HG03196 (cell line): ENCODE measurements at regions not wholly inside any gene's neighbourhood (a gene's known extent, or its start where the extent isn't known, plus 50 kb on each side); places are given as distances from the start of the nearest gene placed in this dataset.
"Not testable (repeated sequence)": the region's sequence is repeated elsewhere in the genome, so short reads cannot be mapped to it uniquely, and the experiment has no call there.

Source experiments
- ATAC-seq: cut with Tn5 transposase; IDR thresholded peaks from one replicate; pipeline ENCODE4 v1.9.1; 2021; ENCODE audit not compliant: unreplicated experiment

DNA sequence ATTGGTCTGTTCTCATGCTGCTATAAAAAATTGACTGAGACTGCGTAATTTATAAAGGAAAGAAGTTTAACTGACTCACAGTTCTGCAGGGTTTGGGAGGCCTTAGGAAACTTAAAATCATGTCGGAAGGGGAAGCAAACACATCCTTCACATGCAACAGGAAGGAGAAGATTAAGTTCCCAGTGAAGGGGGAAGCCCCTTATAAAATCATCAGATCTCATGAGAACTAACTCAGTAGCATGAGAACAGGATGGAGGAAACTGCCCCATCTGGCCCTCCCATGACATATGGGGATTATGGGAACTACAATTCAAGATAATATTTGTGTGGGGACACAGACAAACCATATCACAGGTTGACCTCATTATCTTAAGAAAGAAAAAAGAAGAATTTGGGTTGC, 134.5 kb downstream of the PPP1R3A start:
- no peak for ATAC-seq

- no peak for ATAC-seq
These were observed 135.4 kb downstream of the PPP1R3A start for GRCh38 chr7:113783403-113783802.

DNA sequence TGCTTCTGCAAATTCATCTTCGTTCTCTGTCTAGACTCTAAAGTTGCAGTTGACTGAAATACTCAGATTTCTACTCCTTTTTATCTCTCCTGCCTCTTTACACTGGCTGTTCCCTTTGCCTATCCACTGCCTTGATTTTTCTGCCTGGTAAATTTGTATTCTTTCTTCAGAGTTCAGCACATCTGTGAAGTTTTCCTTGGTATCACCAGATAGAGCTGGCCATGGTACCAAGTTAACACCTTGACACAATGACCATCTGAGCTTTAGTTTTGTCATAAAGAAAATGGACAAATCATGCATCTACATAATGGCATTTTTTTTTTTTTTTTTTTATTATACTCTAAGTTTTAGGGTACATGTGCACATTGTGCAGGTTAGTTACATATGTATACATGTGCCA, 143.0 kb downstream of the PPP1R3A start:
- no peak for ATAC-seq

GRCh38 chr7:113775401-113775800, 143.4 kb downstream of the PPP1R3A start:
- ATAC-seq, result no peak

- ATAC-seq, result no peak
These were observed 144.5 kb downstream of the PPP1R3A start for GRCh38 chr7:113774182-113774807.

GRCh38 chr7:113770146-113770738, 148.6 kb downstream of the PPP1R3A start:
- no peak for ATAC-seq

- ATAC-seq, result no peak
These were observed 150.4 kb downstream of the PPP1R3A start for GRCh38 chr7:113768387-113768786.

DNA sequence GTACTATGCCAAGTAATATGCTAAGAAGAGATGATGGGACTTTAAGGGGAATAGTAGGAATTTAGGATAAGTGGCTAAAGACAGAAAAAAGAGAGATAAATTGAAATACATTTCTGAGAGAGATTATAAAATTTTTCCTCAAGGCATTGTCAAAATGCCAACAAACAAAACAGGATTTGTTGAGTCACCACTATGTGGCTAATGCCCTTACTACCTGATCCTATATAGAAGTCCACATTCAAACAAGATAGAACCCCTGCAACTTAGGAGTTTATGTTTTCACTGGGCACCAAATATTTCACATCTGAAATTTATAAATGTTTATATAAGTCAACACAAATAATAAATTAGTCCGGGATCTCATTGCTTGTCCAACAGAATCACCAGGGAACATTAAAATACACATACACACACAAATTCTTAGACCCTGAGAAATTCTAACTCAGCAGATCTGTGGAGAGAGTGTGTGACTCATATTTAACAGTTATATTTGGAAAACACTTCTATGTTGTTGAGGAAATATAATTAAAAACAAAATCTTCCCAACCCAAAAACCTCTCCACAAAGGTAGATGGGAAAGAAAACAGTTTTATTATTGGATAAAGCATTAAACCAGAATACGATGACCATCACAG, 154.3 kb downstream of the PPP1R3A start:
- ATAC-seq, result no peak

DNA sequence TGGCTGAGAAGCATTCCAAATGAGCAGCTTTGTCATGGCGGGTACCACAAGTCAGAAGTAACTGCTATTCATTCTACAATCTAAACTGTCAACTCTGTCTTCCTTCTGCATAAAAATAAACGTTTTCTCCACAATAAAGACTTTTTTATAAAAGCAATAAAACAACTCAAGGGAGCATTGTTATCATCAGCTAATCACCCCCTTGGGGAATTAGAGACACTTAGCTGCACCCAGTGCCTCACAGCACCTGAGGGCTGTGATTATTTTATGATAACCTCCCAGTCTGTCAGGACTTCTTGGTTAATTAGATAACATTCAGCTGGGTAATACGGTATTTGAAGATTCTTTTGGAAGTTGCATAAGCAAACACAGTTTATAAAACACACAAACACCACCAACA, 155.6 kb downstream of the PPP1R3A start:
- ATAC-seq, result no peak

DNA sequence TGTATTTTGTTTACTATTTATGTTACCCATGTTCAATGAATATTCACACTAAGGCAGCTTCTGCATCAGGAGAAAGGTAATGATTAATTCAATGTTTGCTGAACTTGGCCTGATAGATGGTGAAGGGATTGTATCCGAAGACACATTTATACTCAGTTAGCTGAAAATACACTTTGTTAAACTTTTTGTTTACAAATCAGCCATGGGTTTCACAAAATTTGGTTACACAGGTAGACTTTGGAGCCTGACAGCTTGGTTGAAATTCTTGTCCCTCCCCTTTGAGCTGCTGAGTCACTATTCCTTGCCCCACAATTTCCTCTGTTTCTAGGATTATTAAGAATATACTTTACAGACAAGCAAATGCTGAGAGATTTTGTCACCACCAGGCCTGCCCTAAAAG, 162.6 kb downstream of the PPP1R3A start:
- ATAC-seq, result no peak

DNA sequence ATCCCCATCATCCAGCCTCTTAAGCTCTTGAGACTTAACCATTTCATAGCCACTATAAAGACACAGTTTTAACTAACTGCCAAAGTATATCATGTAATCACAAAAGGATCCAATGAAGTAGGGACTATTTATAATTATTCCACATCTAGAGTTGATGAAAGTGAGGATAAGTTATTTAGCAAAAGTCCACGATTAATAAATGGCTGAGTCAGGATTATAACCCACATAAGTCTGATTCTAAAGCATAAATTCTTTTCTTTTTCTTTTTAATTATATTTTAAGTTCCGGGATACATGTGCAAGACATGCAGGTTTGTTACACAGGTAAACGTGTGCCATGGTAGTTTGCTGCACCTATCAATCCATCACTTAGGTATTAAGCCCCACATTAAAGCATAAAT, 166.1 kb downstream of the PPP1R3A start:
- ATAC-seq, result no peak

- ATAC-seq, result no peak
These were observed 166.5 kb downstream of the PPP1R3A start for GRCh38 chr7:113752289-113752688.

GRCh38 chr7:113751547-113751946, 167.3 kb downstream of the PPP1R3A start:
- ATAC-seq, result no peak

- ATAC-seq, result not testable (repeated sequence)
These were observed 170.4 kb downstream of the PPP1R3A start for GRCh38 chr7:113748385-113748784.

- not testable (repeated sequence) for ATAC-seq
These were observed 175.8 kb downstream of the PPP1R3A start for GRCh38 chr7:113742946-113743431.

DNA sequence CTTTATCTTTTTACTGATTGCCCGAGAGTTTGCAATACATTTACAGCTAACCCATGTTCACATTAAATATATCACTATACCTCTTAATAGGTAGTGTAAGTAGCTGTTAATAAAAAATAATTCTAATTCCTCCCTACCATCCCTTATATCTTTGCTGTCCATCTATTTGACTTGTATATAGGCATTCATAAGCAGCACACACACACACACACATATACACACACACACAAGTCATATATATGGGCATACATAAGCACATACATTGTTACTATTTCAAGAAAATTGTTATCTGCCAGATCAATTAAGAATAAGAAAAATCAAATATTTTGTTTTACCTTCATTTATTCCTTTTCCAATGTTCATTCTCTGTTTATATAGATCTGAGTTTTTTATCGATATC, 176.4 kb downstream of the PPP1R3A start:
- ATAC-seq, result no peak

DNA sequence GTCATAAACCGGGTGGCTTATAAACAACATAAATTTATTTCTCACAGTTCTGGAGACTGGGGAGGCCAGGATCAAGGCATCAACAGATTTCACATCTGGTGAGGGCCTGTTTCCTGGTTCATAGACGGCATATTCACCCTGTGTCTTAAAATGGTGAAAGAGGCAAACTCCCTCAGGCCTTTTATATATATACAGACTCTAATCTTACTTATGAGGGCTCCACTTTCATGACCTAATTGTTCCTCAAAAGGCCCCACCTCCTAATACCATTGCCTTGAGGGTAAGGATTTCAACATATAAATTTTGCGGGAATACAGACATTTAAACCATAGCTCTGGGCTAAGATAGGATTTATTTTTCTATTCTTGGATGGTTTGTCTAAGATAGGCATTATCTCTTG, 187.2 kb downstream of the PPP1R3A start:
- ATAC-seq, result no peak

- no peak for ATAC-seq
These were observed 188.4 kb downstream of the PPP1R3A start for GRCh38 chr7:113730309-113730955.

GRCh38 chr7:113727486-113727885, 191.3 kb downstream of the PPP1R3A start:
- no peak for ATAC-seq

- no peak for ATAC-seq
These were observed 196.8 kb downstream of the PPP1R3A start for GRCh38 chr7:113722006-113722405.

GRCh38 chr7:113717739-113718138, 201.1 kb downstream of the PPP1R3A start:
- ATAC-seq, result no peak
